SK-N-SH (cell line): ENCODE measurements at regions not wholly inside any gene's neighbourhood (a gene's known extent, or its start where the extent isn't known, plus 50 kb on each side); places are given as distances from the start of the nearest gene placed in this dataset.

Experiments
- CTCF ChIA-PET: fragments of 300-600, 350-600 bp; formaldehyde crosslinking; extraction: SDS; loops from one replicate; lab custom pipeline; 2021; lab: Yijun Ruan, JAX
- POLR2A ChIA-PET: fragments of 350-600 bp; sonication (Branson Sonifier 250); formaldehyde crosslinking; extraction: SDS; loops from one replicate; lab custom pipeline; 2020; ENCODE audit warnings: antibody characterized with exemption, inconsistent platforms; lab: Yijun Ruan, JAX
- DNase-seq: peaks from one replicate; pipeline ENCODE4 v3.0.0; 2012
- H2AFZ ChIP-seq: fragments of 200-600 bp; sonication (generic); 2 replicates; pipeline ENCODE4 v1.8.1; 2016; ENCODE audit warnings: antibody characterized with exemption, mild to moderate bottlenecking, low read depth
- H3F3A ChIP-seq: fragments of 200-600 bp; sonication (generic); replicated peaks from 2 replicates; pipeline ENCODE3; 2016; ENCODE audit warnings: antibody characterized with exemption, mild to moderate bottlenecking; ENCODE audit not compliant: insufficient read depth
- H3K27ac ChIP-seq, 2 experiments: fragments of 200-500 bp in 1 of 2; fragments of 200-600 bp in 1 of 2; sonication (Bioruptor generic) in 1 of 2; sonication (generic), shearing (Covaris generic) in 1 of 2; 2 replicates each; pipeline versions ENCODE4 v1.5.1 to v1.6.1; 2014 to 2016; ENCODE audit warnings: low read depth in 2 of 2, inconsistent platforms in 1 of 2, low read length in 1 of 2, mild to moderate bottlenecking in 1 of 2, mixed read lengths in 1 of 2
- H3K27me3 ChIP-seq: fragments of 200-600 bp; sonication (generic), shearing (Covaris generic); 2 replicates; pipeline ENCODE4 v1.6.1; 2016; ENCODE audit warnings: mixed run types; ENCODE audit not compliant: insufficient read depth
- H3K36me3 ChIP-seq, 2 experiments: fragments of 200-500 bp in 1 of 2; fragments of 200-600 bp in 1 of 2; sonication (Bioruptor generic) in 1 of 2; sonication (generic) in 1 of 2; replicated peaks in 1 of 2; 2 replicates each; pipeline versions ENCODE3 to v1.5.1; 2014 to 2016; ENCODE audit warnings: low read length in 1 of 2, mild to moderate bottlenecking in 1 of 2; ENCODE audit not compliant: insufficient read depth in 2 of 2, control insufficient read depth in 1 of 2
- H3K4me1 ChIP-seq, 2 experiments: fragments of 200-500 bp in 1 of 2; fragments of 200-600 bp in 1 of 2; sonication (Bioruptor generic) in 1 of 2; sonication (generic), shearing (Covaris generic) in 1 of 2; 2 replicates each; pipeline versions ENCODE4 v1.5.1 to v1.6.1; 2014 to 2016; ENCODE audit warnings: low read depth in 1 of 2, low read length in 1 of 2, mixed run types in 1 of 2; ENCODE audit not compliant: insufficient read depth in 2 of 2, control insufficient read depth in 1 of 2
- H3K4me2 ChIP-seq: fragments of 200-600 bp; sonication (generic), shearing (Covaris generic); 2 replicates; pipeline ENCODE4 v1.6.1; 2017; ENCODE audit warnings: mixed run types
- H3K4me3 ChIP-seq, 2 experiments: fragments of 200-500 bp in 1 of 2; fragments of 200-600 bp in 1 of 2; sonication (Bioruptor generic) in 1 of 2; sonication (generic), shearing (Covaris generic) in 1 of 2; 2 replicates each; pipeline versions ENCODE4 v1.5.1 to v1.8.1; 2014 to 2016; ENCODE audit warnings: low read depth in 2 of 2, inconsistent platforms in 1 of 2, low read length in 1 of 2, mild to moderate bottlenecking in 1 of 2, mixed read lengths in 1 of 2, moderate library complexity in 1 of 2
- H3K79me2 ChIP-seq: fragments of 200-600 bp; sonication (generic); 2 replicates; pipeline ENCODE4 v1.8.1; 2017; ENCODE audit warnings: mild to moderate bottlenecking; ENCODE audit not compliant: insufficient read depth
- H3K9ac ChIP-seq: fragments of 200-600 bp; sonication (generic); 2 replicates; pipeline ENCODE4 v1.6.1; 2017; ENCODE audit warnings: mixed run types
- H3K9me2 ChIP-seq: fragments of 200-600 bp; sonication (generic); 2 replicates; pipeline ENCODE4 v1.6.1; 2017; ENCODE audit warnings: mixed run types
- H3K9me3 ChIP-seq: fragments of 200-600 bp; sonication (generic); 2 replicates; pipeline ENCODE4 v1.6.1; 2017; ENCODE audit warnings: mixed run types, mild to moderate bottlenecking, moderate library complexity
- H4K20me1 ChIP-seq: fragments of 200-600 bp; sonication (generic); 2 replicates; pipeline ENCODE4 v1.6.1; 2017; ENCODE audit warnings: mild to moderate bottlenecking, mixed run types; ENCODE audit not compliant: insufficient read depth
- ELF1 ChIP-seq: IDR thresholded peaks from 2 replicates; pipeline ENCODE4 v1.4.0; 2012
- GABPA ChIP-seq: IDR thresholded peaks from 2 replicates; pipeline ENCODE4 v1.4.0; 2012; ENCODE audit warnings: low read depth, mild to moderate bottlenecking
- NFIC ChIP-seq: IDR thresholded peaks from 2 replicates; pipeline ENCODE4 v1.4.0; 2012; ENCODE audit warnings: borderline replicate concordance
- NRF1 ChIP-seq: IDR thresholded peaks from 2 replicates; pipeline ENCODE4 v1.6.1; 2012; ENCODE audit warnings: low read depth, mild to moderate bottlenecking, low read length
- RAD21 ChIP-seq: IDR thresholded peaks from 2 replicates; pipeline ENCODE4 v1.6.1; 2012; ENCODE audit warnings: mild to moderate bottlenecking, low read length
- RCOR1 ChIP-seq: fragments of 150-350 bp; IDR thresholded peaks from 2 replicates; pipeline ENCODE4 v1.6.1; 2017; ENCODE audit warnings: antibody characterized with exemption, low read length
- SIN3A ChIP-seq: IDR thresholded peaks from 2 replicates; pipeline ENCODE4 v1.6.1; 2012; ENCODE audit warnings: low read depth, mild to moderate bottlenecking, low read length, moderate library complexity, borderline replicate concordance
- TAF1 ChIP-seq: IDR thresholded peaks from 2 replicates; pipeline ENCODE4 v1.6.1; 2012; ENCODE audit warnings: low read depth, mild to moderate bottlenecking, low read length, moderate library complexity, borderline replicate concordance
- TEAD4 ChIP-seq: IDR thresholded peaks from 2 replicates; pipeline ENCODE4 v1.4.0; 2012; ENCODE audit warnings: mild to moderate bottlenecking, borderline replicate concordance; ENCODE audit not compliant: insufficient read depth
- WGBS: methylation state at CpG from one replicate; pipeline ENCODE4 v1.1.6; 2017; ENCODE audit warnings: low lambda C conversion rate; 5-methylcytosine and 5-hydroxymethylcytosine counted together
- TF ChIP-seq, protein P1 (sequence below): fragments of 150-350 bp; IDR thresholded peaks from 2 replicates; pipeline ENCODE4 v1.6.1; 2016; ENCODE audit warnings: mild to moderate bottlenecking, low read depth, low read length
- TF ChIP-seq, protein P2 (sequence below): IDR thresholded peaks from 2 replicates; pipeline ENCODE4; 2012
- TF ChIP-seq, protein P3 (sequence below): fragments of 150-350 bp; IDR thresholded peaks from 2 replicates; pipeline ENCODE4 v1.6.1; 2017; ENCODE audit warnings: antibody characterized with exemption, low read length, low read depth, borderline replicate concordance
- TF ChIP-seq, protein P4 (sequence below): fragments of 200-600 bp; sonication (generic); IDR thresholded peaks from 2 replicates; pipeline ENCODE4 v1.6.1; 2017; ENCODE audit warnings: antibody characterized with exemption, mild to moderate bottlenecking, moderate library complexity

DNA sequence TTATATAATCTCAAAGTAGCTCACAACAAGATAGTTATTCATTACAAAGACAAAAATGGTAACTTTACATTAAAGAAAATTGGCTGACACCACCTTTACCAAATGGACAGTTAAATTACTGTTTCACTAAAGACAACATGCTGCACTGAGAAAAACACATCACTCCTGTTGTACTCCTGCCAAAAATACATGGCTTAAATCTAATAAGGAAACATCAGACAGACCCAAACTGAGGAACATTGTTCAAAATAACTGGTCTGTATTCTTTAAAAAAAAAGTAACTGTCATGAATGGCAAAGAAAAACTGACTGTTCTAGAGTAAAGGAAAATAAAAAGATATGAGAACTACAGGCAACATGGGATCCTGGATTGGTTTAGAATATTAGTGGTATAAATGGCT lies 151.3 kb upstream of the DCN start:
- POLR2A ChIA-PET, result no interaction called here
- CTCF ChIA-PET, result interaction anchor here (0.6 to 4.0 kb wide), 7 partner anchors 9 to 356 kb away, joined by 3 to 26 read pairs (median 4); no protein-coding TSS in a partner anchor
- H3K9me3 ChIP-seq, result no peaks in the 10 kb centered on the region
- H3K4me3 ChIP-seq, result no peak overlapping the region
- H3K27me3 ChIP-seq, result no peaks in the 10 kb centered on the region
- H3K4me2 ChIP-seq, result no peak overlapping the region
- no peaks in the 10 kb centered on the region for H3K36me3 ChIP-seq
- no peaks in the 10 kb centered on the region for H3K9me2 ChIP-seq
- no peaks in the 10 kb centered on the region for H3F3A ChIP-seq
- no peak overlapping the region for H3K27ac ChIP-seq
- no peak for DNase-seq
- H3K9ac ChIP-seq, result no peak overlapping the region
- H3K79me2 ChIP-seq, result no peaks in the 10 kb centered on the region
- H2AFZ ChIP-seq, result no peak overlapping the region; the same call in 1 of the 2 replicates
- no peaks in the 10 kb centered on the region for H4K20me1 ChIP-seq
- TF ChIP-seq GABPA (no peak), RCOR1 (no peak), NRF1 (no peak), SIN3A (no peak), ELF1 (no peak), NFIC (no peak), TEAD4 (no peak), TAF1 (no peak)
- TF ChIP-seq, protein P1, sequence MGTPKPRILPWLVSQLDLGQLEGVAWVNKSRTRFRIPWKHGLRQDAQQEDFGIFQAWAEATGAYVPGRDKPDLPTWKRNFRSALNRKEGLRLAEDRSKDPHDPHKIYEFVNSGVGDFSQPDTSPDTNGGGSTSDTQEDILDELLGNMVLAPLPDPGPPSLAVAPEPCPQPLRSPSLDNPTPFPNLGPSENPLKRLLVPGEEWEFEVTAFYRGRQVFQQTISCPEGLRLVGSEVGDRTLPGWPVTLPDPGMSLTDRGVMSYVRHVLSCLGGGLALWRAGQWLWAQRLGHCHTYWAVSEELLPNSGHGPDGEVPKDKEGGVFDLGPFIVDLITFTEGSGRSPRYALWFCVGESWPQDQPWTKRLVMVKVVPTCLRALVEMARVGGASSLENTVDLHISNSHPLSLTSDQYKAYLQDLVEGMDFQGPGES, result no peak
- H3K4me1 ChIP-seq, result no peaks in the 10 kb centered on the region; a peak in 1 of 4 replicates

DNA sequence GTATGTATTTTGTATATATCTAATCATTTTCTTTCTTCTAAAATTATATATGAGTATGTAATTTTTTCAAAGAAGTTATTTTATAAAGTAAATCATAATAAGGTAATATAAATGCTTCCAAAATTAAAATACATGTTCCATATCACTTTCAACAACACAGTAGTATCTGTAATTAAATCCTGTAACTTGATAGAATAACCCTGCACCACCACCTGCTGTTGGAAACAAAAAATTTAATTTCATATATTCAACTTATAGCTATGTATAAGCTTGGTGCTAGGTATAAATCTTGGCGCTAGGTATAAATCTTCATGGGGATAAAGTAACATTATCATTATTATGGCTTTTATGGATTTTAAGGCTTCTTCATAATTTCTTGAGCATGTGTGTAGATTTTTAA lies 149.7 kb upstream of the DCN start:
- Histone ChIP-seq H3K9me3 (no peaks in the 10 kb centered on the region), H3F3A (no peaks in the 10 kb centered on the region), H3K27me3 (no peaks in the 10 kb centered on the region), H2AFZ (no peak overlapping the region), H3K4me3 (no peak overlapping the region), H3K9ac (no peak overlapping the region), H3K9me2 (no peaks in the 10 kb centered on the region), H3K27ac (no peak overlapping the region), H3K4me1 (no peaks in the 10 kb centered on the region; a peak in 1 of 4 replicates), H3K36me3 (no peaks in the 10 kb centered on the region), H3K4me2 (no peak overlapping the region), H4K20me1 (no peaks in the 10 kb centered on the region), H3K79me2 (no peaks in the 10 kb centered on the region)
- TF ChIP-seq RAD21, result peak; percentile 59
- TF ChIP-seq, protein P2, sequence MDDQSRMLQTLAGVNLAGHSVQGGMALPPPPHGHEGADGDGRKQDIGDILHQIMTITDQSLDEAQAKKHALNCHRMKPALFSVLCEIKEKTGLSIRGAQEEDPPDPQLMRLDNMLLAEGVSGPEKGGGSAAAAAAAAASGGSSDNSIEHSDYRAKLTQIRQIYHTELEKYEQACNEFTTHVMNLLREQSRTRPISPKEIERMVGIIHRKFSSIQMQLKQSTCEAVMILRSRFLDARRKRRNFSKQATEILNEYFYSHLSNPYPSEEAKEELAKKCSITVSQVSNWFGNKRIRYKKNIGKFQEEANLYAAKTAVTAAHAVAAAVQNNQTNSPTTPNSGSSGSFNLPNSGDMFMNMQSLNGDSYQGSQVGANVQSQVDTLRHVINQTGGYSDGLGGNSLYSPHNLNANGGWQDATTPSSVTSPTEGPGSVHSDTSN, result no peak
- TF ChIP-seq, protein P3, sequence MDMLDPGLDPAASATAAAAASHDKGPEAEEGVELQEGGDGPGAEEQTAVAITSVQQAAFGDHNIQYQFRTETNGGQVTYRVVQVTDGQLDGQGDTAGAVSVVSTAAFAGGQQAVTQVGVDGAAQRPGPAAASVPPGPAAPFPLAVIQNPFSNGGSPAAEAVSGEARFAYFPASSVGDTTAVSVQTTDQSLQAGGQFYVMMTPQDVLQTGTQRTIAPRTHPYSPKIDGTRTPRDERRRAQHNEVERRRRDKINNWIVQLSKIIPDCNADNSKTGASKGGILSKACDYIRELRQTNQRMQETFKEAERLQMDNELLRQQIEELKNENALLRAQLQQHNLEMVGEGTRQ, result no peak
- TF ChIP-seq, protein P4, sequence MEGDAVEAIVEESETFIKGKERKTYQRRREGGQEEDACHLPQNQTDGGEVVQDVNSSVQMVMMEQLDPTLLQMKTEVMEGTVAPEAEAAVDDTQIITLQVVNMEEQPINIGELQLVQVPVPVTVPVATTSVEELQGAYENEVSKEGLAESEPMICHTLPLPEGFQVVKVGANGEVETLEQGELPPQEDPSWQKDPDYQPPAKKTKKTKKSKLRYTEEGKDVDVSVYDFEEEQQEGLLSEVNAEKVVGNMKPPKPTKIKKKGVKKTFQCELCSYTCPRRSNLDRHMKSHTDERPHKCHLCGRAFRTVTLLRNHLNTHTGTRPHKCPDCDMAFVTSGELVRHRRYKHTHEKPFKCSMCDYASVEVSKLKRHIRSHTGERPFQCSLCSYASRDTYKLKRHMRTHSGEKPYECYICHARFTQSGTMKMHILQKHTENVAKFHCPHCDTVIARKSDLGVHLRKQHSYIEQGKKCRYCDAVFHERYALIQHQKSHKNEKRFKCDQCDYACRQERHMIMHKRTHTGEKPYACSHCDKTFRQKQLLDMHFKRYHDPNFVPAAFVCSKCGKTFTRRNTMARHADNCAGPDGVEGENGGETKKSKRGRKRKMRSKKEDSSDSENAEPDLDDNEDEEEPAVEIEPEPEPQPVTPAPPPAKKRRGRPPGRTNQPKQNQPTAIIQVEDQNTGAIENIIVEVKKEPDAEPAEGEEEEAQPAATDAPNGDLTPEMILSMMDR, result peak; percentile 43
- DNase-seq, result no peak
- 94% methylated on average over 1 of the region's 1 CpG for WGBS
- ChIA-PET POLR2A (no interaction called here), CTCF (interaction anchor here (0.6 to 4.0 kb wide), 12 partner anchors 8 to 387 kb away, joined by 3 to 26 read pairs (median 4); no protein-coding TSS in a partner anchor)
